ENCODE measurements at regions not wholly inside any gene's neighbourhood (a gene's known extent, or its start where the extent isn't known, plus 50 kb on each side); places are given as distances from the start of the nearest gene placed in this dataset.
A peak's percentile ranks its signal among the peaks of the same experiment; 100 is the strongest.

DNA sequence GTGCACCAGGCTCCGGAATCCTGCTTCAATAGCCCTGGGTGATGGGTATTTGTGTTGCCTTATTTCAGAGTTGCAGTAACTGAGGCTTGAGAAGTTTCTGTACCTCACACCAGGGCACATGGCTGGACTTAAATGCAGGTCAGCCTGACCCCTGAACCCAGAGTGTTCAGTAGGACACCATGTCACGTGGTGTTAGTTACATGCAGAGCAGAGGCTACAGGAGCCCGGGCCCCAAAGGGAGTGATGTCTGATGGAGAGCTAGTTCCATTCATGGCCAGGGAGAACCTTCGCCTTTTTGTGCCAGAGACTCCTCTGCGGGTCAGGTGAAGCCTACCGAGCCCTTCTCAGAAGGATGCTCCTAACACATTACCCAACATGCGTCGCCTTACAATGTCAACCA, 161.4 kb upstream of the CST7 start:
- WGBS, 5 donors: 86 to 94% (median 92%) methylated on average over 8 of the region's 8 CpGs
- Histone ChIP-seq H3K27me3 (replicated peaks in 1 of 7) (peaks cover 0 to 5% (median 0%) of the 10 kb centered on the region in 7 donors), H3K27ac (no peak overlapping the region), H3K4me3 (no peak overlapping the region), H3K4me1 (peaks cover 0 to 8% (median 0%) of the 10 kb centered on the region in 6 donors), H3K36me3 (no peaks in the 10 kb centered on the region), H3K9me3 (no peaks in the 10 kb centered on the region)
- TF ChIP-seq, protein P1, sequence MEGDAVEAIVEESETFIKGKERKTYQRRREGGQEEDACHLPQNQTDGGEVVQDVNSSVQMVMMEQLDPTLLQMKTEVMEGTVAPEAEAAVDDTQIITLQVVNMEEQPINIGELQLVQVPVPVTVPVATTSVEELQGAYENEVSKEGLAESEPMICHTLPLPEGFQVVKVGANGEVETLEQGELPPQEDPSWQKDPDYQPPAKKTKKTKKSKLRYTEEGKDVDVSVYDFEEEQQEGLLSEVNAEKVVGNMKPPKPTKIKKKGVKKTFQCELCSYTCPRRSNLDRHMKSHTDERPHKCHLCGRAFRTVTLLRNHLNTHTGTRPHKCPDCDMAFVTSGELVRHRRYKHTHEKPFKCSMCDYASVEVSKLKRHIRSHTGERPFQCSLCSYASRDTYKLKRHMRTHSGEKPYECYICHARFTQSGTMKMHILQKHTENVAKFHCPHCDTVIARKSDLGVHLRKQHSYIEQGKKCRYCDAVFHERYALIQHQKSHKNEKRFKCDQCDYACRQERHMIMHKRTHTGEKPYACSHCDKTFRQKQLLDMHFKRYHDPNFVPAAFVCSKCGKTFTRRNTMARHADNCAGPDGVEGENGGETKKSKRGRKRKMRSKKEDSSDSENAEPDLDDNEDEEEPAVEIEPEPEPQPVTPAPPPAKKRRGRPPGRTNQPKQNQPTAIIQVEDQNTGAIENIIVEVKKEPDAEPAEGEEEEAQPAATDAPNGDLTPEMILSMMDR (IDR thresholded peaks at IDR 0.05 in 8 of 11, conservative IDR thresholded peaks at IDR 0.05 in 3 of 11): no peak
- TF ChIP-seq POLR2A (IDR thresholded peaks at IDR 0.05): no peak
- DNase-seq: peak; percentile 41
- intact Hi-C loops (cut with DNase I; ENCODE audit: low total_unique reads): no loop called here

- no peaks in the 10 kb centered on the region for H3K27me3 ChIP-seq (replicated peaks in 1 of 7)
- 61 to 88% (median 75%) methylated on average over 4 of the region's 4 CpGs for WGBS, 5 donors
- no peak overlapping the region for H3K4me3 ChIP-seq
- no peaks in the 10 kb centered on the region for H3K9me3 ChIP-seq
- peak; percentile 64 for DNase-seq
- H3K27ac ChIP-seq: no peak overlapping the region
- TF ChIP-seq POLR2AphosphoS5 (IDR thresholded peaks at IDR 0.05): no peak
- TF ChIP-seq POLR2A (IDR thresholded peaks at IDR 0.05): no peak
- TF ChIP-seq, protein P1 (IDR thresholded peaks at IDR 0.05 in 8 of 11, conservative IDR thresholded peaks at IDR 0.05 in 3 of 11): no peak
- no peaks in the 10 kb centered on the region for H3K36me3 ChIP-seq
- intact Hi-C loops (cut with DNase I; ENCODE audit: low total_unique reads): no loop called here
- H3K4me1 ChIP-seq: peaks cover 0 to under 1% (median 0%) of the 10 kb centered on the region in 6 donors
Observed at GRCh38 chr20:24789877-24790276, 159.2 kb upstream of the CST7 start.

GRCh38 chr20:24790746-24791283, 158.3 kb upstream of the CST7 start:
- 67 to 86% (median 81%) methylated on average over 12 to 13 of the region's 13 CpGs for WGBS, 5 donors
- H3K4me1 ChIP-seq: no peaks in the 10 kb centered on the region
- peak; percentile 41 for DNase-seq
- H3K4me3 ChIP-seq: no peak overlapping the region
- no peaks in the 10 kb centered on the region for H3K27me3 ChIP-seq (replicated peaks in 1 of 7)
- TF ChIP-seq, protein P1 (IDR thresholded peaks at IDR 0.05 in 8 of 11, conservative IDR thresholded peaks at IDR 0.05 in 3 of 11): no peak
- TF ChIP-seq POLR2A (IDR thresholded peaks at IDR 0.05) (no peak), POLR2AphosphoS5 (IDR thresholded peaks at IDR 0.05) (no peak)
- no peaks in the 10 kb centered on the region for H3K9me3 ChIP-seq
- no peak overlapping the region for H3K27ac ChIP-seq
- H3K36me3 ChIP-seq: no peaks in the 10 kb centered on the region
- intact Hi-C loops (cut with DNase I; ENCODE audit: low total_unique reads): no loop called here

DNA sequence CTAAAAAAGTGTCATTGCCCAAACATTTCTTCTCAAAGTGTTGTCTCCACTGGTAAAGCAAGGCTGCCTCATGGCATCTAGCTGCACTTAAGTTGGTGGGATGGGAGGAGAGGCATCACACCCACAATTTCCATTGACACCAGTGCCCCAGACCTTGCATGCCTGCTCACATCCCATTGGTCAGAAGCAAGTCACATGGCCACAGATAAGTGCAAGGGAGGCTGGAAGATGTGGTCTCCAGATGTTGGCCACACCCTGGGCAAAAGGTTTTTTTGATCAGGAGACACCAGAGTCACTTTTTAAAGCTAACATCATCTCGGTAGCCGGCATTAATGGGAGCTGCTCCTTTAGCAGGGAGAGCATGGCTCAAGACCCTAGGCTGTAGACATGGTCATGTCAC, 157.1 kb upstream of the CST7 start:
- Histone ChIP-seq H3K27me3 (replicated peaks in 1 of 7) (no peaks in the 10 kb centered on the region), H3K36me3 (no peaks in the 10 kb centered on the region), H3K9me3 (no peaks in the 10 kb centered on the region), H3K4me3 (no peak overlapping the region), H3K4me1 (no peaks in the 10 kb centered on the region), H3K27ac (no peak overlapping the region)
- DNase-seq: peak; percentile 17
- intact Hi-C loops (cut with DNase I; ENCODE audit: low total_unique reads): no loop called here
- TF ChIP-seq POLR2A (IDR thresholded peaks at IDR 0.05) (no peak), POLR2AphosphoS5 (IDR thresholded peaks at IDR 0.05) (no peak)
- TF ChIP-seq, protein P1 (IDR thresholded peaks at IDR 0.05 in 8 of 11, conservative IDR thresholded peaks at IDR 0.05 in 3 of 11): no peak
- WGBS, 5 donors: 90 to 97% (median 94%) methylated on average over 2 of the region's 2 CpGs
